Thyroid gland (tissue), 4 donors: ENCODE measurements at regions not wholly inside any gene's neighbourhood (a gene's known extent, or its start where the extent isn't known, plus 50 kb on each side); places are given as distances from the start of the nearest gene placed in this dataset.

Experiments
- DNase-seq, 2 donors: peaks; one replicate each; pipeline ENCODE4 v3.0.0-alpha.2; 2019
- H3K27ac ChIP-seq, 3 donors: fragments of 200-600 bp; sonication (generic); 1 replicate in 2 of 3; 2 replicates in 1 of 3; pipeline ENCODE4 v1.5.1; 2016 to 2019; ENCODE audit warnings: mild to moderate bottlenecking in 1 of 3, moderate library complexity in 1 of 3
- H3K27me3 ChIP-seq: fragments of 200-600 bp; sonication (generic); one replicate; pipeline ENCODE4 v1.5.1; 2019
- H3K36me3 ChIP-seq, 2 donors: fragments of 200-600 bp; sonication (generic); one replicate each; pipeline ENCODE4 v1.5.1; 2016 to 2019
- H3K4me1 ChIP-seq, 2 donors: fragments of 200-600 bp; sonication (generic); one replicate each; pipeline ENCODE4 v1.5.1; 2017 to 2019
- H3K4me3 ChIP-seq, 3 donors: fragments of 200-600 bp; sonication (generic); replicated peaks in 1 of 3; 1 replicate in 2 of 3; 2 replicates in 1 of 3; pipeline ENCODE4 v1.5.1; 2016; ENCODE audit warnings: mild to moderate bottlenecking in 1 of 3
- H3K9me3 ChIP-seq: fragments of 200-600 bp; sonication (generic); one replicate; pipeline ENCODE4 v1.5.1; 2017
- CTCF ChIP-seq, 6 experiments: fragments of 200-600 bp in 3 of 6; fragments of 450-650 bp in 3 of 6; sonication (generic) in 3 of 6; IDR thresholded peaks; one replicate each; pipeline ENCODE4 v1.5.1; 2016 to 2019; ENCODE audit warnings: antibody characterized with exemption in 6 of 6, mild to moderate bottlenecking in 2 of 6, inconsistent platforms in 1 of 6, moderate library complexity in 1 of 6
- POLR2A ChIP-seq, 2 donors: fragments of 450-650 bp; IDR thresholded peaks; one replicate each; pipeline ENCODE4 v1.6.1; 2017; ENCODE audit warnings: antibody characterized with exemption in 2 of 2, mild to moderate bottlenecking in 2 of 2, moderate library complexity in 1 of 2
- WGBS, 2 donors: methylation state at CpG; one replicate each; pipeline ENCODE4 v1.1.5; 2017; 5-methylcytosine and 5-hydroxymethylcytosine counted together
- intact Hi-C: fragments of 100-400 bp; cut with DNase I; formaldehyde crosslinking; loops from one replicate; pipeline ENCODE4 v1.15.1; 2023

DNA sequence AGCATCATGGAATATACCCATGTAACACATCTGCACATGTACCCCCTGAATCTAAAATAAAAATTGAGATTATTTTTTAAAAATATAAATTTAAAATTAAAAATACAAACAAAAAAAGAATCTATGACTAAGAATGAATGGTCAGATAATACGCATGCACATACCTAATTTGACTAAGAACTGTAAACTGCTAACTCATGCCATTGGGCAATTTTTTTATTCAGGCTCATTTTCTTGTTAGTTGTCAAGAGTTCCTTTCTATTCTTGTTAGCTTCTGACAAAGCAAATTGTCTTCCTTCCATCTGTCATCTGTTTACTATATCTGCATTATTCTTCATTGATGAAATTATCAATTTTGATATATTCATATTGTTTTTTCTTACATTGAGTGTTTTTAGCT lies 69.5 kb upstream of the HAND1 start:
- intact Hi-C loops: no loop called here
- Histone ChIP-seq H3K4me1 (no peaks in the 10 kb centered on the region), H3K36me3 (no peaks in the 10 kb centered on the region), H3K4me3 (no peak overlapping the region), H3K27me3 (no peaks in the 10 kb centered on the region), H3K9me3 (no peaks in the 10 kb centered on the region), H3K27ac (no peak overlapping the region)
- TF ChIP-seq CTCF (IDR thresholded peaks at IDR 0.05) (no peak), POLR2A (IDR thresholded peaks at IDR 0.05) (no peak)
- WGBS, 2 donors: 88 to 90% methylated on average over 1 of the region's 1 CpG
- no peak for DNase-seq

GRCh38 chr5:154546719-154547118 lies 68.7 kb upstream of the HAND1 start:
- intact Hi-C loops: no loop called here
- DNase-seq: no peak
- H3K4me1 ChIP-seq: no peaks in the 10 kb centered on the region
- no peaks in the 10 kb centered on the region for H3K36me3 ChIP-seq
- no peaks in the 10 kb centered on the region for H3K9me3 ChIP-seq
- no peaks in the 10 kb centered on the region for H3K27me3 ChIP-seq
- 87 to 88% methylated on average over 5 of the region's 5 CpGs for WGBS, 2 donors
- no peak overlapping the region for H3K4me3 ChIP-seq
- H3K27ac ChIP-seq: no peak overlapping the region
- TF ChIP-seq CTCF (IDR thresholded peaks at IDR 0.05) (no peak), POLR2A (IDR thresholded peaks at IDR 0.05) (no peak)

DNA sequence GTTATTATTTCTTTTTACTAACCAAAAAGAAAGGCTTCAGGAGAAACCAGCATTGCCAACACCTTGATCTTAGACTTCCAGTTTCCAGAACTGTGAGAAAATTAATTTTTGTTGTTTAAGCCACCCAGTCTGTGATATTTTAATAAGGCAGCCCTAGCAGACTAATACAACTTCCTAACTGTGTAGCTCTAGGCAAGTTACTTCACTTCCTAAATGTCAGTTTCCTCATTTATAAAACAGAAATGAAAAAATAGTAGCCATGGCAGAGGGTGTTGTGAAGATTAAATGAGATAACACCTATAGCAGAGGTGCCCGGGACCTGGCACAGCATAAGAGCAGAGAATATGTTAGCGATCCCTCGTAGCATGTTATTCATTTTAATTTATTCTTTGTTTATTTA lies 66.6 kb upstream of the HAND1 start:
- H3K27me3 ChIP-seq: no peaks in the 10 kb centered on the region
- H3K36me3 ChIP-seq: no peaks in the 10 kb centered on the region
- H3K4me3 ChIP-seq: no peak overlapping the region
- no peaks in the 10 kb centered on the region for H3K9me3 ChIP-seq
- DNase-seq: no peak
- 88 to 89% methylated on average over 3 of the region's 3 CpGs for WGBS, 2 donors
- TF ChIP-seq CTCF (IDR thresholded peaks at IDR 0.05) (no peak), POLR2A (IDR thresholded peaks at IDR 0.05) (no peak)
- no peaks in the 10 kb centered on the region for H3K4me1 ChIP-seq
- intact Hi-C loops: no loop called here
- no peak overlapping the region for H3K27ac ChIP-seq

DNA sequence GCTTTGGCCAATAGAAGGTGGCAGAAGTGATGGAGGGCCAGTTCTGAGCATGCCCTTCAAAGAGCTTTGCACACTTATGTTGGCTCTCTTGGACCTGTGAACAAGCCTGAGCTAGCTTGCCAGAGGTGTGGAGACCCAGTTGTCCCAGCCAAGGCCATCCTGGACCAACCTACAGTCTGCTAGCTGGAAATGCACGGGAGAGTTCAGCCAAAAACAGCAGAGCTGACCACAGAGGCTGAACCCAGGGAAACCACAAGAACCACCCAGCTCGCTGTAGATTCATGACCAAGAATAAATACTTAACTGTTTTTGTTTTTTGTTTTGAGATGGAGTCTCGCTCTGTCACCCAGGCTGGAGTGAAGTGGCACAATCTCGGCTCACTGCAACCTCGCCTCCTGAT lies 65.4 kb upstream of the HAND1 start:
- H3K36me3 ChIP-seq: no peaks in the 10 kb centered on the region
- intact Hi-C loops: no loop called here
- DNase-seq: no peak
- no peak overlapping the region for H3K4me3 ChIP-seq
- H3K27ac ChIP-seq: no peak overlapping the region
- WGBS, 2 donors: 69% methylated on average over 5 of the region's 5 CpGs
- H3K4me1 ChIP-seq: no peaks in the 10 kb centered on the region
- no peaks in the 10 kb centered on the region for H3K27me3 ChIP-seq
- TF ChIP-seq CTCF (IDR thresholded peaks at IDR 0.05) (no peak), POLR2A (IDR thresholded peaks at IDR 0.05) (no peak)
- no peaks in the 10 kb centered on the region for H3K9me3 ChIP-seq

GRCh38 chr5:154542581-154542980 lies 64.6 kb upstream of the HAND1 start:
- H3K27me3 ChIP-seq: no peaks in the 10 kb centered on the region
- WGBS, 2 donors: 39 to 54% methylated on average over 5 of the region's 5 CpGs

More at GRCh38 chr5:154542581-154542980, 64.6 kb upstream of the HAND1 start:
- Histone ChIP-seq H3K9me3 (no peaks in the 10 kb centered on the region), H3K27ac (no peak overlapping the region), H3K4me3 (no peak overlapping the region), H3K4me1 (no peaks in the 10 kb centered on the region), H3K36me3 (no peaks in the 10 kb centered on the region)
- TF ChIP-seq POLR2A (IDR thresholded peaks at IDR 0.05) (no peak), CTCF (IDR thresholded peaks at IDR 0.05) (no peak)
- no peak for DNase-seq
- intact Hi-C loops: no loop called here
